Ishikawa (cell line): ENCODE measurements at regions not wholly inside any gene's neighbourhood (a gene's known extent, or its start where the extent isn't known, plus 50 kb on each side); places are given as distances from the start of the nearest gene placed in this dataset.

ENCODE experiments used
- CEBPB ChIP-seq: IDR thresholded peaks from 2 replicates; pipeline ENCODE4 v1.6.1; 2012
- CREB1 ChIP-seq: IDR thresholded peaks from 2 replicates; pipeline ENCODE4 v1.6.1; 2012; ENCODE audit warnings: low read depth
- EGR1 ChIP-seq: IDR thresholded peaks from 2 replicates; pipeline ENCODE4 v1.6.1; 2012
- EP300 ChIP-seq: IDR thresholded peaks from 2 replicates; pipeline ENCODE4 v1.6.1; 2012; ENCODE audit warnings: borderline replicate concordance
- FOXM1 ChIP-seq: IDR thresholded peaks from 2 replicates; pipeline ENCODE4 v1.6.1; 2012; ENCODE audit warnings: low read depth, borderline replicate concordance
- NFIC ChIP-seq: IDR thresholded peaks from 2 replicates; pipeline ENCODE4 v1.6.1; 2012
- RAD21 ChIP-seq: IDR thresholded peaks from 2 replicates; pipeline ENCODE4 v1.6.1; 2012; ENCODE audit warnings: low read depth
- REST ChIP-seq: IDR thresholded peaks from 2 replicates; pipeline ENCODE4 v1.6.1; 2012; ENCODE audit warnings: low read depth, mild to moderate bottlenecking
- TAF1 ChIP-seq: IDR thresholded peaks from 2 replicates; pipeline ENCODE4 v1.6.1; 2012; ENCODE audit warnings: low read depth, mild to moderate bottlenecking
- TCF12 ChIP-seq: IDR thresholded peaks from 2 replicates; pipeline ENCODE4 v1.6.1; 2012; ENCODE audit warnings: low read depth
- TEAD4 ChIP-seq: IDR thresholded peaks from 2 replicates; pipeline ENCODE4 v1.6.1; 2012
- USF1 ChIP-seq: IDR thresholded peaks from 2 replicates; pipeline ENCODE4 v1.6.1; 2012
- YY1 ChIP-seq: IDR thresholded peaks from 2 replicates; pipeline ENCODE4 v1.6.1; 2012; ENCODE audit warnings: low read depth
- ZBTB7A ChIP-seq: IDR thresholded peaks from 2 replicates; pipeline ENCODE4 v1.6.1; 2012; ENCODE audit warnings: low read depth
- TF ChIP-seq, protein P1 (sequence below): IDR thresholded peaks from 2 replicates; pipeline ENCODE4 v1.6.1; 2012

DNA sequence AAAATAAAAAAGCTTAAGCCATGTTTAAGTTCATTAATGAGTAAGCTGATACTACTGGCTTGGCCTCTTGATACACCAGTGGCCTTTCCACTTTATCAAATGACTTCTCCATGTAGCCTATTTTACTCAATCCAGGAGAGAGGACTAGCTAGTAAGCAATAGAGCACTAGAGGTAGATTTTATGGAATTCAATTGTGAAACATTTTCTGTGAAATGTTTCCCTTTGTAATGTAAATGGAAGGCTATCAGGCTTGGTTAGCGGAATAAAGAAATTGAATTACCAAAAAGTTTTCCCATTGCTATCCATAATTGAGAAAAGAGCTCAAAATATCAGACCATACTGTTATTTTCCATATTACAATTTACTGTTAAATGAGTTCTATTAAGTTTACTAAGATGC, 515.4 kb upstream of the CDH2 start:
- TF ChIP-seq EP300: no peak
- TF ChIP-seq CREB1: no peak
- no peak for TF ChIP-seq YY1
- TF ChIP-seq TCF12: no peak
- no peak for TF ChIP-seq CEBPB
- TF ChIP-seq, protein P1, sequence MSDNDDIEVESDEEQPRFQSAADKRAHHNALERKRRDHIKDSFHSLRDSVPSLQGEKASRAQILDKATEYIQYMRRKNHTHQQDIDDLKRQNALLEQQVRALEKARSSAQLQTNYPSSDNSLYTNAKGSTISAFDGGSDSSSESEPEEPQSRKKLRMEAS: no peak
- no peak for TF ChIP-seq REST
- no peak for TF ChIP-seq FOXM1
- no peak for TF ChIP-seq TAF1
- TF ChIP-seq ZBTB7A: no peak
- TF ChIP-seq TEAD4: no peak
- no peak for TF ChIP-seq USF1
- no peak for TF ChIP-seq RAD21
- no peak for TF ChIP-seq EGR1
- TF ChIP-seq NFIC: no peak

GRCh38 chr18:28691496-28691840, 514.5 kb upstream of the CDH2 start:
- TF ChIP-seq USF1 (no peak), NFIC (no peak), ZBTB7A (no peak), REST (no peak), CEBPB (no peak), EGR1 (no peak)

GRCh38 chr18:28690836-28691495, 514.0 kb upstream of the CDH2 start:
- TF ChIP-seq YY1 (no peak), NFIC (no peak), CEBPB (no peak)

DNA sequence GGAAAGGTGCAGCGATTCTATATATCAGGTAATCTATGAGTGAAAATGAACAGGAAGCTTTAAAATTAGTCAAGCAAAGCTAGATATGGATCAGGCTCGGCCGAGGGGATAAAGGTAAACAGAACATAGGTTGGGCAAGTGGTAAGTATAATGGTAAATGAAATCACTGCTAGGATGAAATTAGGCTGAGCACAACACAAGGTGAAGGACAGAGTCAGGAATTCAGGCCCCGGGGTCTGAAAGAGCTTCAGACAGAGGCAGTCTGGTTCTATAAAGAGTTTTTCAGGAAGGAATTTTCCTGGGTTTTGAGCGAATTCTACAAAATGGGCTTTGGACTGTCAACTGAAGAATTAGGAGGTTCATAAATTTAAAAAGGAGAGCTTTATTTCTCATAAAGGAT, 513.2 kb upstream of the CDH2 start:
- TF ChIP-seq TCF12 (no peak), USF1 (no peak), TEAD4 (no peak), RAD21 (no peak), TAF1 (no peak), EGR1 (no peak), YY1 (no peak), NFIC (no peak), CREB1 (no peak), EP300 (no peak), FOXM1 (no peak), CEBPB (no peak), REST (no peak)
- TF ChIP-seq, protein P1: no peak

GRCh38 chr18:28689588-28689987, 512.7 kb upstream of the CDH2 start:
- TF ChIP-seq NFIC (no peak), REST (no peak), TAF1 (no peak), RAD21 (no peak), CEBPB (no peak), YY1 (no peak), ZBTB7A (no peak), TEAD4 (no peak), CREB1 (no peak), EP300 (no peak), FOXM1 (no peak), USF1 (no peak), EGR1 (no peak)
- TF ChIP-seq, protein P1: no peak
